ENCODE measurements at regions not wholly inside any gene's neighbourhood (a gene's known extent, or its start where the extent isn't known, plus 50 kb on each side); places are given as distances from the start of the nearest gene placed in this dataset.

- no peak for DNase-seq (ENCODE audit: low read depth)
- no peak overlapping the region for H3K4me3 ChIP-seq (ENCODE audit: control insufficient read depth, low read depth, low read length)
- no peak for TF ChIP-seq CTCF (conservative IDR thresholded peaks at IDR 0.05; ENCODE audit: control insufficient read depth, insufficient read depth, low read depth, low read length)
Measured at GRCh38 chr22:25508761-25509321, 55.6 kb upstream of the GRK3 start.

- DNase-seq (ENCODE audit: low read depth): peak; percentile 27
- no peak for TF ChIP-seq CTCF (conservative IDR thresholded peaks at IDR 0.05; ENCODE audit: control insufficient read depth, insufficient read depth, low read depth, low read length)
- H3K4me3 ChIP-seq (ENCODE audit: control insufficient read depth, low read depth, low read length): no peak overlapping the region
Measured at GRCh38 chr22:25509374-25509791, 55.1 kb upstream of the GRK3 start.

GRCh38 chr22:25510876-25511275 is 53.6 kb upstream of the GRK3 start:
- DNase-seq (ENCODE audit: low read depth): no peak

GRCh38 chr22:25511725-25512124 is 52.8 kb upstream of the GRK3 start:
- no peak for DNase-seq (ENCODE audit: low read depth)
- no peak overlapping the region for H3K4me3 ChIP-seq (ENCODE audit: control insufficient read depth, low read depth, low read length)
- TF ChIP-seq CTCF (conservative IDR thresholded peaks at IDR 0.05; ENCODE audit: control insufficient read depth, insufficient read depth, low read depth, low read length): no peak

More at GRCh38 chr22:25510876-25511275, 53.6 kb upstream of the GRK3 start:
- H3K4me3 ChIP-seq (ENCODE audit: control insufficient read depth, low read depth, low read length): no peak overlapping the region
- no peak for TF ChIP-seq CTCF (conservative IDR thresholded peaks at IDR 0.05; ENCODE audit: control insufficient read depth, insufficient read depth, low read depth, low read length)

- no peak overlapping the region for H3K4me3 ChIP-seq (ENCODE audit: control insufficient read depth, low read depth, low read length)
- TF ChIP-seq CTCF (conservative IDR thresholded peaks at IDR 0.05; ENCODE audit: control insufficient read depth, insufficient read depth, low read depth, low read length): no peak
- no peak for DNase-seq (ENCODE audit: low read depth)
Measured at GRCh38 chr22:25514436-25515180, 49.9 kb upstream of the GRK3 start.

All from fibroblast of mammary gland (primary cell).